DMS79 (cell line): ENCODE measurements at regions not wholly inside any gene's neighbourhood (a gene's known extent, or its start where the extent isn't known, plus 50 kb on each side); places are given as distances from the start of the nearest gene placed in this dataset.

ENCODE experiments used
- DNase-seq: peaks from one replicate; lab custom pipeline; 2025; lab: John Stamatoyannopoulos, UW

- DNase-seq: no peak
Measured at GRCh38 chr3:194084284-194084683, 51.7 kb upstream of the HES1 start.
